ENCODE measurements at regions not wholly inside any gene's neighbourhood (a gene's known extent, or its start where the extent isn't known, plus 50 kb on each side); places are given as distances from the start of the nearest gene placed in this dataset.

DNA sequence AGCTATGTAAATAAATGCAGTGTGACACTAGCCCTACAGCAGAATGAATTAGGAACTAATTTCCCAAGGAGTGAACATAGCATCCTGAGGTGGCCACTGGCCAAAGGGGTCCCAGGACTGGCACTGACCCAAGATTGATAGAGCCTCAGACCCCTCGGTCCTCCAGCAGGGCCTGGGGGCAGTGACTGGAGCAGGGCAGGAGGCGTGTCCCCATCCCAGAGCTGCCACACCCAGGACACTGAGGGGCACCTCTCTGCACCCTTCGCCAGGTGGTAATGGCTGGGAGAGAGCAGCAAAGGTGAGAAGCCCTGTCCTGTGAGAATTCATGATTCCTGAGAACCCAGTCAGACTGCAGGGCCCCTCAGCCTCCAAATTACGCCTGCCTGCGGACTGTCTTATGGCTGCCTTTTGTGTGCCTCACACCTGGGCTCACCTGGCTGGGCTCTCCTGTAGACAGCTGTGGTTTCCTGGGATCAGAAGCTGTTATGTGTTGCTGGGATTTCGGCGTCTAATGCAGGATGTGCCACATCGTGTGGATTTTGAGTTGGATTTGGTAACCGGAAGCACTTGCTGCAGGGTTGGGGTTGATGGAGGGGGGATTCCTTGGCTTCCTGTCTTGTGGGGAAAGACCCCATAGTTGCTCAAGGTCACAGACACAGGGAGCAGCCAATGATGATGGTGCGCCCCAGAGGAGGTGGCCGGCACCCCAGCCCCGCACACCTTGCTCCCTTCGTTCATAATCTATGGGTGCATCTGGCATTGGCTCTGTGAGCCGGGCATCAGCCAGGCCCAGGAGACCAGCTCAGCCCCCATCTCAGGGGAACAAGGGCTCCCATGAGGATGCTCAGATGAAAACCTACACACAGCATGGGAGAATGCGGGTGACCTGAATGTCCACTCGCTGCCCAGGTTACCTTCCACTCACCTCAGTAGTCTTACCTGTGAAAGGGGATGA lies 582.9 kb downstream of the BRD1 start:
- H3K4me3 ChIP-seq = no peak overlapping the region
- H3K27ac ChIP-seq = no peak overlapping the region
- no peaks in the 10 kb centered on the region for H3K27me3 ChIP-seq
- H3K36me3 ChIP-seq = no peaks in the 10 kb centered on the region
- WGBS, 3 donors = 86 to 87% (median 87%) methylated on average over 16 of the region's 16 CpGs
- DNase-seq = peak in 1 of 5 donors; percentile 23
- intact Hi-C loops (cut with DNase I) = no loop called here
- H3K9me3 ChIP-seq = no peaks in the 10 kb centered on the region
- H3K4me1 ChIP-seq (ENCODE audit: insufficient read depth) = no peaks in the 10 kb centered on the region
- no peak for TF ChIP-seq EP300 (IDR thresholded peaks at IDR 0.05)
- no peak for TF ChIP-seq POLR2A (IDR thresholded peaks at IDR 0.05)
- TF ChIP-seq, protein P1, sequence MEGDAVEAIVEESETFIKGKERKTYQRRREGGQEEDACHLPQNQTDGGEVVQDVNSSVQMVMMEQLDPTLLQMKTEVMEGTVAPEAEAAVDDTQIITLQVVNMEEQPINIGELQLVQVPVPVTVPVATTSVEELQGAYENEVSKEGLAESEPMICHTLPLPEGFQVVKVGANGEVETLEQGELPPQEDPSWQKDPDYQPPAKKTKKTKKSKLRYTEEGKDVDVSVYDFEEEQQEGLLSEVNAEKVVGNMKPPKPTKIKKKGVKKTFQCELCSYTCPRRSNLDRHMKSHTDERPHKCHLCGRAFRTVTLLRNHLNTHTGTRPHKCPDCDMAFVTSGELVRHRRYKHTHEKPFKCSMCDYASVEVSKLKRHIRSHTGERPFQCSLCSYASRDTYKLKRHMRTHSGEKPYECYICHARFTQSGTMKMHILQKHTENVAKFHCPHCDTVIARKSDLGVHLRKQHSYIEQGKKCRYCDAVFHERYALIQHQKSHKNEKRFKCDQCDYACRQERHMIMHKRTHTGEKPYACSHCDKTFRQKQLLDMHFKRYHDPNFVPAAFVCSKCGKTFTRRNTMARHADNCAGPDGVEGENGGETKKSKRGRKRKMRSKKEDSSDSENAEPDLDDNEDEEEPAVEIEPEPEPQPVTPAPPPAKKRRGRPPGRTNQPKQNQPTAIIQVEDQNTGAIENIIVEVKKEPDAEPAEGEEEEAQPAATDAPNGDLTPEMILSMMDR (IDR thresholded peaks at IDR 0.05) = no peak

DNA sequence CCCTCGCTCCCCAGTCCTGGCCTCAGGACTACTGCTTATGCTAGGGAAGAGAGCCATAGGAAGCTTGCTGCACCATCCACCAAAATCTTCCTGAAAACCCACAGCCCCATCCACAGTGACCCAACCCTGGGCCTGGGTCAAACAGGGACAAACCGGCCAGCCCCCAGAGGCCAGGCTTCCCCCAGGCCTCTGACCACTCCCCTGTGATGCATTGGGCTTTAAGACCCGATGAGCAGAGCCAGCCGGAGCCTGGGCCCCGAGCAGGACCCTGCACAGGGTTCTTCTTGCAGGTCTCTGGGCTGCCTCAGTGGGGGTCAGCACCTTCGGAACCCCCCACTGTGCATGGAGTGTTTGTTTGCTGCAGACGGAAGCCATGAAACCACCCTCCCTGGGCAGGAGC lies 583.7 kb downstream of the BRD1 start:
- Histone ChIP-seq H3K4me1 (ENCODE audit: insufficient read depth) (no peaks in the 10 kb centered on the region), H3K27ac (no peak overlapping the region), H3K27me3 (no peaks in the 10 kb centered on the region), H3K36me3 (no peaks in the 10 kb centered on the region), H3K4me3 (no peak overlapping the region), H3K9me3 (no peaks in the 10 kb centered on the region)
- no peak for TF ChIP-seq EP300 (IDR thresholded peaks at IDR 0.05)
- TF ChIP-seq, protein P1 (IDR thresholded peaks at IDR 0.05) = no peak
- no peak for TF ChIP-seq POLR2A (IDR thresholded peaks at IDR 0.05)
- peak in 1 of 5 donors; percentile 5 for DNase-seq
- 80 to 92% (median 87%) methylated on average over 7 of the region's 7 CpGs for WGBS, 3 donors
- intact Hi-C loops (cut with DNase I) = no loop called here

DNA sequence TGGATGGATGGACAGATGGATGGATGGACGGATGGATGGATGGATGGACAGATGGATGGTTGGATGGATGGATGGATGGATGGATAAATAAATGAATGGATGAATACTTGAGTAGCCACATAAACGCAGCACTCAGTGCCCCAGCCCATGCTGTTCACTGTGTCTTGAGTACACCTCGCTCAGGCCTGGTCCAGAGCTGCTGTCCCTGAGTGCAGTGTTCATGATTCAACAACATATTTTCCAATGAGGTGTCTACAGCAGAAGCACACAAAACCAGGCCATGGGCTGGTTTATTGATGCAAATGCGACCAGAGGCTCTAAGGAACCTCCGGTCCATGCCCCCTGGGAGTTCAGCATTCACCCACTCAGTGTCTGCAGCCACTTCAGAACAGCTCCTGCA lies 584.3 kb downstream of the BRD1 start:
- DNase-seq = no peak
- H3K36me3 ChIP-seq = no peaks in the 10 kb centered on the region
- H3K27ac ChIP-seq = no peak overlapping the region
- WGBS, 3 donors = 83 to 88% (median 84%) methylated on average over 5 of the region's 5 CpGs
- H3K9me3 ChIP-seq = no peaks in the 10 kb centered on the region
- H3K4me3 ChIP-seq = no peak overlapping the region
- no peaks in the 10 kb centered on the region for H3K27me3 ChIP-seq
- H3K4me1 ChIP-seq (ENCODE audit: insufficient read depth) = no peaks in the 10 kb centered on the region
- intact Hi-C loops (cut with DNase I) = no loop called here
- TF ChIP-seq POLR2A (IDR thresholded peaks at IDR 0.05) (no peak), EP300 (IDR thresholded peaks at IDR 0.05) (no peak)
- TF ChIP-seq, protein P1 (IDR thresholded peaks at IDR 0.05) = no peak

DNA sequence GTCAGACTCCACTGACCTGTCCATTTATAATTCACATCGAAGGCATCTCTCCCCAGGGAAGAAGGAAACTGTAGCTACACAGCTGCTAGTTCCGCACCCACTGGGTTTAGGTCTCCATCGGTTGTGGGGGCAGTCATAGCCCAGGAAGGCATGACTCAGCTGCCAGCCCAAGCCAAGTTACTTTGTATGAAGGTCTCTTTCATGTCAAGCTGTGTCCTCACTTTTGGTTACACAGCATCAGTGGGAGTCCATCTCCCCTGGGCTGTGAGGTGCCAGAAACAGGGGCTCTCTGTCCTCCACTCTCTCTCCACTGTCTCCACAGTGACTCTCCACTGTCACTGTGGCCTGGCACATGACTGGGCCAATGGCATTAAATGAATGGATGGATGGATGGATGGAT lies 585.2 kb downstream of the BRD1 start:
- H3K27me3 ChIP-seq = no peaks in the 10 kb centered on the region
- no peak overlapping the region for H3K4me3 ChIP-seq
- no peaks in the 10 kb centered on the region for H3K36me3 ChIP-seq
- no peaks in the 10 kb centered on the region for H3K9me3 ChIP-seq
- 87 to 92% (median 91%) methylated on average over 3 of the region's 3 CpGs for WGBS, 3 donors
- H3K4me1 ChIP-seq (ENCODE audit: insufficient read depth) = no peaks in the 10 kb centered on the region
- no peak overlapping the region for H3K27ac ChIP-seq
- intact Hi-C loops (cut with DNase I) = no loop called here
- DNase-seq = no peak
- TF ChIP-seq POLR2A (IDR thresholded peaks at IDR 0.05) (no peak), EP300 (IDR thresholded peaks at IDR 0.05) (no peak)
- TF ChIP-seq, protein P1 (IDR thresholded peaks at IDR 0.05) = no peak
